ENCODE measurements at regions not wholly inside any gene's neighbourhood (a gene's known extent, or its start where the extent isn't known, plus 50 kb on each side); places are given as distances from the start of the nearest gene placed in this dataset.

DNA sequence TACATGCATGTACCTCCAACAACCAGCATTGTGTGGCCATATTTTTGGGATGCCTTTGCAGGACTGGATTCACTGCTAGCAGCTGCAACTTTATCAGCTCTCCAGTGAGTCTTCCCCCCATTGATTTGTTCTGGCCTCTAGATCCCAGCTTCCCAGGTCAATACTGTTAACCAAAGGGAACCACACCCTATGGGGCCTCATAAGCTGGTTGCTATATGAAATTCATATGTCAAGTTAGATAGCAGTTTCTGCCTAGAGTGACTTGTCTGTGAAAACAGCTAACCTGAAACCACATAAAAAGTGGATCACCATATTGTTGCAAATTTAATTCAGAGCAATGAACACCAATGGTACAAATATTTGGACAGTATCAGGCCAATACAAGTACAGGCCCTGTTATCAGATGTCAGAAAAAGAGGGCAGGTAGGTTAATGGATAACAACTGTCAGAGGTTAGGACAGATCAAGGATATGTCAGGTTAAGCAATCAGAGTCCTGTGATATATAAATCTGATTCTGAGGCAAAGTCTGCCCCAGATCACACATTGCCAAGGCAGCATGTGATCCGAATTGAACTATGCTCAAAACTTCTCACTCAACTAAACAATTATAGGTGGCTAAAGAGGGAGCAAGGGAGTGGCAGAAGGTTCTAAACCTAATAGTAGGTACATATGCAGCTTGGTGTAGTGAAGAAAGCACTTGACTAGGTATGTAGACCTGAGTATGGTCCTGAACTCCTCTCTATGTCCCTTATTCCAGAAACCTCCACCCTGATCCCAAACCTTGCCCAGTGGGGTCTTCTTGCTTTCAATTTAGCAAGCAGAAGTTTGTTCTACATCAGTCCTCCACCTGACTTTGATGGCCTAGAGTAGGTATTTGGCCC, 94.7 kb upstream of the FOXN2 start:
- TF ChIP-seq POLR2AphosphoS5 (IDR thresholded peaks at IDR 0.05; ENCODE audit: borderline replicate concordance, low read depth, low read length) (no peak), EZH2 (IDR thresholded peaks at IDR 0.05) (no peak)

Data from SK-N-MC (cell line).